HL-60 (cell line): ENCODE measurements at regions not wholly inside any gene's neighbourhood (a gene's known extent, or its start where the extent isn't known, plus 50 kb on each side); places are given as distances from the start of the nearest gene placed in this dataset.

Experiments
- GABPA ChIP-seq: IDR thresholded peaks from 2 replicates; pipeline ENCODE4 v1.6.1; 2012; ENCODE audit warnings: low read depth
- POLR2AphosphoS5 ChIP-seq: IDR thresholded peaks from 2 replicates; pipeline ENCODE4 v1.6.1; 2012; ENCODE audit warnings: low read depth
- SPI1 ChIP-seq: IDR thresholded peaks from 2 replicates; pipeline ENCODE4 v1.6.1; 2012; ENCODE audit warnings: low read depth, mild to moderate bottlenecking, borderline replicate concordance
- TF ChIP-seq, protein P1 (sequence below): IDR thresholded peaks from one replicate; pipeline ENCODE4 v1.5.1; 2011; ENCODE audit warnings: low read length, control low read depth, inconsistent platforms; ENCODE audit not compliant: insufficient read depth

DNA sequence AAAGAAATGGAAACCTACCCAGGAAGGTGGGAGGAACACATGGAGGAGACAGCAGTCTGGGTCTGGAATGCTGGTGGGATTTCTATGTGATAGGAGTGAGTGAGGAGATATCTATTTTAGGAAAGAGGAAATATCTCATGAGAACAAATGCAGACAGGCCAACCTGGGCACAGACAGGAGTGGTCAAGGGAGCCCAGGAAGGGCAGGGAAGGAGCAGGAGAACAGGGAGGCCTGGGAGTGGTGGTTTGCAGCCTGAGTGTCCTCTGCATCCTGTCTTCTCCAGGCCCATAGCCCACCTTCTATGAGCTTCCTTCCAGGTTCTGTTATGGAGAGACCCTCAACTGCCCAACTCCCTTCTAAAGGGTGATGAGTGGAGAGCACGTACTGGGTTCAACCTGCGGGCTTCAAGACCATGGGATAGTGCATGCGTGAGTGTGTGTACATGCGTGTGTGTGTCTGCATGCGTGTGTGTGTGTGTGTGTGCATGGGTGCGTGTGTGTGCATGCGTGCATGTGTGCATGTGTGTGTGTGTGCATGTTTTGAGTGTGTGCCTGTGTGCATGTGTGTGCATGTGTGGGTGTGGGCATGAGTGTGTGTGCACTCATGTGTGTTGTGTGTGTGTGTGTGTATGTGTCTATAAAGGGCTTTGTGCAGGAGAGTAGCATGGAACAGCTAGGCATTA is 200.1 kb downstream of the CXCL12 start:
- TF ChIP-seq, protein P1, sequence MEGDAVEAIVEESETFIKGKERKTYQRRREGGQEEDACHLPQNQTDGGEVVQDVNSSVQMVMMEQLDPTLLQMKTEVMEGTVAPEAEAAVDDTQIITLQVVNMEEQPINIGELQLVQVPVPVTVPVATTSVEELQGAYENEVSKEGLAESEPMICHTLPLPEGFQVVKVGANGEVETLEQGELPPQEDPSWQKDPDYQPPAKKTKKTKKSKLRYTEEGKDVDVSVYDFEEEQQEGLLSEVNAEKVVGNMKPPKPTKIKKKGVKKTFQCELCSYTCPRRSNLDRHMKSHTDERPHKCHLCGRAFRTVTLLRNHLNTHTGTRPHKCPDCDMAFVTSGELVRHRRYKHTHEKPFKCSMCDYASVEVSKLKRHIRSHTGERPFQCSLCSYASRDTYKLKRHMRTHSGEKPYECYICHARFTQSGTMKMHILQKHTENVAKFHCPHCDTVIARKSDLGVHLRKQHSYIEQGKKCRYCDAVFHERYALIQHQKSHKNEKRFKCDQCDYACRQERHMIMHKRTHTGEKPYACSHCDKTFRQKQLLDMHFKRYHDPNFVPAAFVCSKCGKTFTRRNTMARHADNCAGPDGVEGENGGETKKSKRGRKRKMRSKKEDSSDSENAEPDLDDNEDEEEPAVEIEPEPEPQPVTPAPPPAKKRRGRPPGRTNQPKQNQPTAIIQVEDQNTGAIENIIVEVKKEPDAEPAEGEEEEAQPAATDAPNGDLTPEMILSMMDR, result no peak
- no peak for TF ChIP-seq POLR2AphosphoS5
- no peak for TF ChIP-seq SPI1
- TF ChIP-seq GABPA, result no peak
